Loucy (cell line): ENCODE measurements at regions not wholly inside any gene's neighbourhood (a gene's known extent, or its start where the extent isn't known, plus 50 kb on each side); places are given as distances from the start of the nearest gene placed in this dataset.

Experiments used
- CTCF ChIP-seq: fragments of 200-600 bp; sonication (generic); conservative IDR thresholded peaks from 2 replicates; pipeline ENCODE4 v1.5.1; 2014; ENCODE audit warnings: mild to moderate bottlenecking, antibody characterized with exemption, low read length
- EZH2phosphoT487 ChIP-seq: fragments of 200-600 bp; IDR thresholded peaks from 2 replicates; pipeline ENCODE4 v1.6.1; 2018; ENCODE audit warnings: antibody characterized with exemption, mild to moderate bottlenecking, moderate library complexity, borderline replicate concordance

GRCh38 chrX:30939928-30940327 lies 50.9 kb upstream of the TAB3 start:
- no peak for TF ChIP-seq CTCF
- no peak for TF ChIP-seq EZH2phosphoT487
